ENCODE measurements at regions not wholly inside any gene's neighbourhood (a gene's known extent, or its start where the extent isn't known, plus 50 kb on each side); places are given as distances from the start of the nearest gene placed in this dataset.

DNA sequence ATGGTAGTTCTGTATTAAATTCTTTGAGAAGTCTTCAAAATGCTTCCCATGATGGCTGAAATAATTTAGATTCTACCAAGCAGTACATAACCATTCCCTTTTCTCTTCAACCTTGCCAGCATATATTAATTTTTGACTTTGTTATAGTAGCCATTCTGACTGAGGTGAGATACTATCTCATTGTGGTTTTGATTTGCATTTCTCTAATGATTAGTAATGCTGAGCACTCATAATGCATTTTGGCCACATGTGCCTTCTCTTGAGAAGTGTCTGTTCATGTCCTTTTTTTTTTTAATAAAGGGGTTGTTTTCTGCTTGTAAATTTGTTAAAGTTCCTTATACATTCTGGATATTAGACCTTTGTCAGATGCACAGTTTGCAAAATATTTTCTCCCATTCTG, 173.9 kb downstream of the CALCRL start:
- POLR2A ChIA-PET, result no interaction called here

DNA sequence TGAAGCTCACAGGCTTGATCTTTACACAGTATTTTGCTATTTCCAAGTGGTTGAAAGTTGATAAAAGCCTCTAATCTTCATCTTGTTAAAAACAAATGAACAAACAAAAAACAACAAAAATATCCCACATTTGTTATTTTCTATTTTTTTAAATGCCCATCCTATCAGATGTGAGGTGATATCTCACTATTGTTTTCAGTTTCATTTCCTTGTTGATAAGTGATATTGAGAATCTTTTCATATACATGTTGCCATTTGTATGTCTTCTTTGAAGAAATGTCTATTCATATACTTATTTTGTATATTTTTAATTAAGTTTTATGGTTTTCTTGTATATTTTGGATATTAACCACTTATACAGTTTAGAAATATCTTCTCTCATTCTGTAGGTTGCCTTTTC, 175.8 kb downstream of the CALCRL start:
- Histone ChIP-seq H3K4me1 (ENCODE audit: control insufficient read depth, insufficient read depth, low read length) (no peaks in the 10 kb centered on the region), H3K9me3 (ENCODE audit: control insufficient read depth, insufficient read depth, low read depth, low read length) (no peaks in the 10 kb centered on the region), H3K4me3 (ENCODE audit: low read depth, low read length) (no peak overlapping the region), H3K36me3 (ENCODE audit: control insufficient read depth in 2 of 2, insufficient read depth in 1 of 2, low read length in 2 of 2) (no peaks in the 10 kb centered on the region), H3K27ac (ENCODE audit: extremely low read depth, low read depth, low read length) (no peak overlapping the region)
- ChIA-PET CTCF (no interaction called here), POLR2A (no interaction called here)
- TF ChIP-seq ZNF10 (tag by site-specific recombination; IDR thresholded peaks at IDR 0.05) (no peak), GLI2 (tag by site-specific recombination; IDR thresholded peaks at IDR 0.05; ENCODE audit: borderline replicate concordance, low read depth) (no peak), SALL2 (tag by site-specific recombination; IDR thresholded peaks at IDR 0.05; ENCODE audit: borderline replicate concordance) (no peak)
- TF ChIP-seq, protein P1, sequence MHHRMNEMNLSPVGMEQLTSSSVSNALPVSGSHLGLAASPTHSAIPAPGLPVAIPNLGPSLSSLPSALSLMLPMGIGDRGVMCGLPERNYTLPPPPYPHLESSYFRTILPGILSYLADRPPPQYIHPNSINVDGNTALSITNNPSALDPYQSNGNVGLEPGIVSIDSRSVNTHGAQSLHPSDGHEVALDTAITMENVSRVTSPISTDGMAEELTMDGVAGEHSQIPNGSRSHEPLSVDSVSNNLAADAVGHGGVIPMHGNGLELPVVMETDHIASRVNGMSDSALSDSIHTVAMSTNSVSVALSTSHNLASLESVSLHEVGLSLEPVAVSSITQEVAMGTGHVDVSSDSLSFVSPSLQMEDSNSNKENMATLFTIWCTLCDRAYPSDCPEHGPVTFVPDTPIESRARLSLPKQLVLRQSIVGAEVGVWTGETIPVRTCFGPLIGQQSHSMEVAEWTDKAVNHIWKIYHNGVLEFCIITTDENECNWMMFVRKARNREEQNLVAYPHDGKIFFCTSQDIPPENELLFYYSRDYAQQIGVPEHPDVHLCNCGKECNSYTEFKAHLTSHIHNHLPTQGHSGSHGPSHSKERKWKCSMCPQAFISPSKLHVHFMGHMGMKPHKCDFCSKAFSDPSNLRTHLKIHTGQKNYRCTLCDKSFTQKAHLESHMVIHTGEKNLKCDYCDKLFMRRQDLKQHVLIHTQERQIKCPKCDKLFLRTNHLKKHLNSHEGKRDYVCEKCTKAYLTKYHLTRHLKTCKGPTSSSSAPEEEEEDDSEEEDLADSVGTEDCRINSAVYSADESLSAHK (tag by site-specific recombination; IDR thresholded peaks at IDR 0.05), result no peak

More for the DNA sequence above, 173.9 kb downstream of the CALCRL start:
- no peaks in the 10 kb centered on the region for H3K36me3 ChIP-seq (ENCODE audit: control insufficient read depth in 2 of 2, insufficient read depth in 1 of 2, low read length in 2 of 2)
- H3K9me3 ChIP-seq (ENCODE audit: control insufficient read depth, insufficient read depth, low read depth, low read length), result no peaks in the 10 kb centered on the region
- CTCF ChIA-PET, result no interaction called here
- H3K4me3 ChIP-seq (ENCODE audit: low read depth, low read length), result no peak overlapping the region
- H3K4me1 ChIP-seq (ENCODE audit: control insufficient read depth, insufficient read depth, low read length), result no peaks in the 10 kb centered on the region
- H3K27ac ChIP-seq (ENCODE audit: extremely low read depth, low read depth, low read length), result no peak overlapping the region
- TF ChIP-seq ZNF184 (tag by site-specific recombination; IDR thresholded peaks at IDR 0.05) (no peak), KLF7 (tag by site-specific recombination; IDR thresholded peaks at IDR 0.05; ENCODE audit: borderline replicate concordance) (no peak), ZNF529 (tag by site-specific recombination; IDR thresholded peaks at IDR 0.05; ENCODE audit: insufficient replicate concordance) (no peak), ZNF660 (tag by site-specific recombination; IDR thresholded peaks at IDR 0.05) (no peak), ZNF785 (tag by site-specific recombination; IDR thresholded peaks at IDR 0.05) (no peak), ZNF239 (tag by site-specific recombination; IDR thresholded peaks at IDR 0.05) (no peak), ZFP37 (tag by site-specific recombination; IDR thresholded peaks at IDR 0.05) (no peak), ZNF366 (tag by site-specific recombination; conservative IDR thresholded peaks at IDR 0.05) (no peak)
- TF ChIP-seq, protein P2, sequence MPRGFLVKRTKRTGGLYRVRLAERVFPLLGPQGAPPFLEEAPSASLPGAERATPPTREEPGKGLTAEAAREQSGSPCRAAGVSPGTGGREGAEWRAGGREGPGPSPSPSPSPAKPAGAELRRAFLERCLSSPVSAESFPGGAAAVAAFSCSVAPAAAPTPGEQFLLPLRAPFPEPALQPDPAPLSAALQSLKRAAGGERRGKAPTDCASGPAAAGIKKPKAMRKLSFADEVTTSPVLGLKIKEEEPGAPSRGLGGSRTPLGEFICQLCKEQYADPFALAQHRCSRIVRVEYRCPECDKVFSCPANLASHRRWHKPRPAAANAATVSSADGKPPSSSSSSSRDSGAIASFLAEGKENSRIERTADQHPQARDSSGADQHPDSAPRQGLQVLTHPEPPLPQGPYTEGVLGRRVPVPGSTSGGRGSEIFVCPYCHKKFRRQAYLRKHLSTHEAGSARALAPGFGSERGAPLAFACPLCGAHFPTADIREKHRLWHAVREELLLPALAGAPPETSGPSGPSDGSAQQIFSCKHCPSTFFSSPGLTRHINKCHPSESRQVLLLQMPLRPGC (tag by site-specific recombination; IDR thresholded peaks at IDR 0.05), result no peak
- TF ChIP-seq, protein P3, sequence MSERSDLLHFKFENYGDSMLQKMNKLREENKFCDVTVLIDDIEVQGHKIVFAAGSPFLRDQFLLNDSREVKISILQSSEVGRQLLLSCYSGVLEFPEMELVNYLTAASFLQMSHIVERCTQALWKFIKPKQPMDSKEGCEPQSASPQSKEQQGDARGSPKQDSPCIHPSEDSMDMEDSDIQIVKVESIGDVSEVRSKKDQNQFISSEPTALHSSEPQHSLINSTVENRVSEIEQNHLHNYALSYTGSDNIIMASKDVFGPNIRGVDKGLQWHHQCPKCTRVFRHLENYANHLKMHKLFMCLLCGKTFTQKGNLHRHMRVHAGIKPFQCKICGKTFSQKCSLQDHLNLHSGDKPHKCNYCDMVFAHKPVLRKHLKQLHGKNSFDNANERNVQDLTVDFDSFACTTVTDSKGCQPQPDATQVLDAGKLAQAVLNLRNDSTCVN (tag by site-specific recombination; optimal IDR thresholded peaks at IDR 0.05), result no peak
- TF ChIP-seq, protein P4, sequence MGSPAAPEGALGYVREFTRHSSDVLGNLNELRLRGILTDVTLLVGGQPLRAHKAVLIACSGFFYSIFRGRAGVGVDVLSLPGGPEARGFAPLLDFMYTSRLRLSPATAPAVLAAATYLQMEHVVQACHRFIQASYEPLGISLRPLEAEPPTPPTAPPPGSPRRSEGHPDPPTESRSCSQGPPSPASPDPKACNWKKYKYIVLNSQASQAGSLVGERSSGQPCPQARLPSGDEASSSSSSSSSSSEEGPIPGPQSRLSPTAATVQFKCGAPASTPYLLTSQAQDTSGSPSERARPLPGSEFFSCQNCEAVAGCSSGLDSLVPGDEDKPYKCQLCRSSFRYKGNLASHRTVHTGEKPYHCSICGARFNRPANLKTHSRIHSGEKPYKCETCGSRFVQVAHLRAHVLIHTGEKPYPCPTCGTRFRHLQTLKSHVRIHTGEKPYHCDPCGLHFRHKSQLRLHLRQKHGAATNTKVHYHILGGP (tag by site-specific recombination; IDR thresholded peaks at IDR 0.05), result no peak
- TF ChIP-seq, protein P5, sequence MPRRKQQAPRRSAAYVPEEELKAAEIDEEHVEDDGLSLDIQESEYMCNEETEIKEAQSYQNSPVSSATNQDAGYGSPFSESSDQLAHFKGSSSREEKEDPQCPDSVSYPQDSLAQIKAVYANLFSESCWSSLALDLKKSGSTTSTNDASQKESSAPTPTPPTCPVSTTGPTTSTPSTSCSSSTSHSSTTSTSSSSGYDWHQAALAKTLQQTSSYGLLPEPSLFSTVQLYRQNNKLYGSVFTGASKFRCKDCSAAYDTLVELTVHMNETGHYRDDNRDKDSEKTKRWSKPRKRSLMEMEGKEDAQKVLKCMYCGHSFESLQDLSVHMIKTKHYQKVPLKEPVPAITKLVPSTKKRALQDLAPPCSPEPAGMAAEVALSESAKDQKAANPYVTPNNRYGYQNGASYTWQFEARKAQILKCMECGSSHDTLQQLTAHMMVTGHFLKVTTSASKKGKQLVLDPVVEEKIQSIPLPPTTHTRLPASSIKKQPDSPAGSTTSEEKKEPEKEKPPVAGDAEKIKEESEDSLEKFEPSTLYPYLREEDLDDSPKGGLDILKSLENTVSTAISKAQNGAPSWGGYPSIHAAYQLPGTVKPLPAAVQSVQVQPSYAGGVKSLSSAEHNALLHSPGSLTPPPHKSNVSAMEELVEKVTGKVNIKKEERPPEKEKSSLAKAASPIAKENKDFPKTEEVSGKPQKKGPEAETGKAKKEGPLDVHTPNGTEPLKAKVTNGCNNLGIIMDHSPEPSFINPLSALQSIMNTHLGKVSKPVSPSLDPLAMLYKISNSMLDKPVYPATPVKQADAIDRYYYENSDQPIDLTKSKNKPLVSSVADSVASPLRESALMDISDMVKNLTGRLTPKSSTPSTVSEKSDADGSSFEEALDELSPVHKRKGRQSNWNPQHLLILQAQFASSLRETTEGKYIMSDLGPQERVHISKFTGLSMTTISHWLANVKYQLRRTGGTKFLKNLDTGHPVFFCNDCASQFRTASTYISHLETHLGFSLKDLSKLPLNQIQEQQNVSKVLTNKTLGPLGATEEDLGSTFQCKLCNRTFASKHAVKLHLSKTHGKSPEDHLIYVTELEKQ (tag by site-specific recombination; IDR thresholded peaks at IDR 0.05; ENCODE audit: borderline replicate concordance), result no peak

Measured in HEK293 (cell line).